IMR-90 (cell line): ENCODE measurements at regions not wholly inside any gene's neighbourhood (a gene's known extent, or its start where the extent isn't known, plus 50 kb on each side); places are given as distances from the start of the nearest gene placed in this dataset.

Experiments
- ATAC-seq: fragments of 200-7000 bp; cut with Tn5 transposase; 2 replicates; pipeline ENCODE4 v1.9.1; 2020; ENCODE audit warnings: low read depth, mild to moderate bottlenecking, moderate library complexity
- BruUV-seq: library from RNA; stranded (reverse); fragments of 400-500 nt; replicated peaks from 2 replicates; lab custom pipeline; 2021; lab: Mats Ljungman, UMichigan
- CTCF ChIA-PET: fragments of 300-600 bp; formaldehyde crosslinking; extraction: SDS; loops from one replicate; lab custom pipeline; 2021; ENCODE audit warnings: antibody characterized with exemption; lab: Yijun Ruan, JAX
- POLR2A ChIA-PET: fragments of 300-600 bp; sonication (Branson Sonifier 250); formaldehyde crosslinking; loops from one replicate; lab custom pipeline; 2022; ENCODE audit warnings: antibody characterized with exemption; ENCODE audit not compliant: unreplicated experiment; lab: Charles Lee
- DNase-seq: peaks from one replicate; pipeline ENCODE4 v3.0.0; 2013
- H2AFZ ChIP-seq: replicated peaks from 2 replicates; pipeline ENCODE3; 2013; ENCODE audit warnings: low read length, mild to moderate bottlenecking; ENCODE audit not compliant: poor library complexity
- H2AK5ac ChIP-seq: 2 replicates; pipeline ENCODE4 v1.6.1; 2013; ENCODE audit warnings: low read depth, low read length, inconsistent platforms
- H2AK9ac ChIP-seq: replicated peaks from 2 replicates; pipeline ENCODE3; 2013; ENCODE audit warnings: mild to moderate bottlenecking, low read depth, low read length, moderate library complexity; ENCODE audit not compliant: poor library complexity
- H2BK120ac ChIP-seq: 2 replicates; pipeline ENCODE4 v1.6.1; 2013; ENCODE audit warnings: low read depth, low read length, inconsistent platforms
- H2BK15ac ChIP-seq: 3 replicates; pipeline ENCODE4 v1.6.1; 2013; ENCODE audit warnings: low read depth, low read length, inconsistent platforms
- H2BK20ac ChIP-seq: 2 replicates; pipeline ENCODE4 v1.6.1; 2013; ENCODE audit warnings: low read depth, mild to moderate bottlenecking, inconsistent platforms, low read length, moderate library complexity
- H2BK5ac ChIP-seq: 2 replicates; pipeline ENCODE4 v1.6.1; 2013; ENCODE audit warnings: mild to moderate bottlenecking, low read depth, low read length, inconsistent platforms; ENCODE audit not compliant: poor library complexity, severe bottlenecking
- H3K14ac ChIP-seq: replicated peaks from 2 replicates; pipeline ENCODE4 v1.6.1; 2013; ENCODE audit warnings: low read depth, low read length, inconsistent platforms
- H3K18ac ChIP-seq: 2 replicates; pipeline ENCODE4 v1.6.1; 2013; ENCODE audit warnings: low read depth, low read length, control low read depth
- H3K23ac ChIP-seq: 2 replicates; pipeline ENCODE4 v1.6.1; 2013; ENCODE audit warnings: low read depth, low read length, inconsistent platforms
- H3K27ac ChIP-seq: 2 replicates; pipeline ENCODE4 v1.5.1; 2013; ENCODE audit warnings: mild to moderate bottlenecking, control low read depth, low read length; ENCODE audit not compliant: insufficient read depth
- H3K27me3 ChIP-seq: 2 replicates; pipeline ENCODE4 v1.6.1; 2013; ENCODE audit warnings: low read length; ENCODE audit not compliant: control insufficient read depth, insufficient read depth
- H3K36me3 ChIP-seq: 2 replicates; pipeline ENCODE4 v1.6.1; 2013; ENCODE audit warnings: low read length, mixed read lengths; ENCODE audit not compliant: control insufficient read depth, insufficient read depth
- H3K4ac ChIP-seq: 2 replicates; pipeline ENCODE4 v1.6.1; 2013; ENCODE audit warnings: low read depth, low read length, inconsistent platforms
- H3K4me1 ChIP-seq: 2 replicates; pipeline ENCODE4 v1.6.1; 2013; ENCODE audit warnings: low read length, mixed read lengths; ENCODE audit not compliant: control insufficient read depth, insufficient read depth
- H3K4me2 ChIP-seq: 2 replicates; pipeline ENCODE4 v1.6.1; 2013; ENCODE audit warnings: low read depth, mild to moderate bottlenecking, control low read depth, low read length, moderate library complexity
- H3K4me3 ChIP-seq: 2 replicates; pipeline ENCODE4 v1.5.1; 2013; ENCODE audit warnings: low read depth, mild to moderate bottlenecking, control low read depth, low read length, moderate library complexity; ENCODE audit not compliant: insufficient read depth
- H3K56ac ChIP-seq: 2 replicates; pipeline ENCODE4 v1.6.1; 2013; ENCODE audit warnings: low read length, inconsistent platforms; ENCODE audit not compliant: insufficient read depth; ENCODE audit errors: extremely low read depth
- H3K79me1 ChIP-seq, 2 experiments: 2 replicates each; pipeline ENCODE4 v1.6.1; 2013; ENCODE audit warnings: low read length in 2 of 2, inconsistent platforms in 1 of 2, low read depth in 1 of 2
- H3K9ac ChIP-seq: 2 replicates; pipeline ENCODE4 v1.6.1; 2013; ENCODE audit warnings: low read depth, low read length, control low read depth
- H3K9me1 ChIP-seq: 2 replicates; pipeline ENCODE4 v1.6.1; 2013; ENCODE audit warnings: low read length, inconsistent platforms; ENCODE audit not compliant: insufficient read depth
- H3K9me3 ChIP-seq: 2 replicates; pipeline ENCODE4 v1.6.1; 2013; ENCODE audit warnings: low read length; ENCODE audit not compliant: control insufficient read depth, insufficient read depth
- H4K20me1 ChIP-seq: 2 replicates; pipeline ENCODE4 v1.6.1; 2013; ENCODE audit warnings: low read length, inconsistent platforms; ENCODE audit not compliant: insufficient read depth
- H4K5ac ChIP-seq: 2 replicates; pipeline ENCODE4 v1.6.1; 2013; ENCODE audit warnings: mild to moderate bottlenecking, low read depth, low read length, control low read depth
- H4K8ac ChIP-seq, 2 experiments: 2 replicates each; pipeline ENCODE4 v1.6.1; 2013; ENCODE audit warnings: low read depth in 2 of 2, low read length in 2 of 2, control low read depth in 1 of 2, inconsistent platforms in 1 of 2
- H4K91ac ChIP-seq: 2 replicates; pipeline ENCODE4 v1.6.1; 2013; ENCODE audit warnings: low read depth, low read length, inconsistent platforms; ENCODE audit not compliant: insufficient read depth
- BHLHE40 ChIP-seq: fragments of 150-350 bp; IDR thresholded peaks from 2 replicates; pipeline ENCODE4 v1.6.1; 2016; ENCODE audit warnings: mild to moderate bottlenecking, low read depth, low read length
- CEBPB ChIP-seq: IDR thresholded peaks from 2 replicates; pipeline ENCODE4 v1.6.1; 2012; ENCODE audit warnings: low read depth, low read length, improper control_type of control experiment
- CHD1 ChIP-seq: IDR thresholded peaks from 2 replicates; pipeline ENCODE4 v1.6.1; 2012; ENCODE audit warnings: low read depth, low read length, improper control_type of control experiment
- CTCF ChIP-seq: conservative IDR thresholded peaks from 2 replicates; pipeline ENCODE4 v1.5.1; 2012; ENCODE audit warnings: mild to moderate bottlenecking, low read depth, low read length, improper control_type of control experiment
- ELK1 ChIP-seq: fragments of 150-350 bp; IDR thresholded peaks from 2 replicates; pipeline ENCODE4 v1.6.1; 2016; ENCODE audit warnings: low read depth, mild to moderate bottlenecking, low read length, moderate library complexity, borderline replicate concordance
- FOS ChIP-seq: fragments of 150-350 bp; IDR thresholded peaks from 2 replicates; pipeline ENCODE4 v1.6.1; 2016; ENCODE audit warnings: low read depth, low read length
- MAFK ChIP-seq: IDR thresholded peaks from 2 replicates; pipeline ENCODE4 v1.6.1; 2012; ENCODE audit warnings: low read depth, low read length, improper control_type of control experiment
- MAZ ChIP-seq: IDR thresholded peaks from 2 replicates; pipeline ENCODE4 v1.6.1; 2012; ENCODE audit warnings: low read depth, mild to moderate bottlenecking, low read length, improper control_type of control experiment, moderate library complexity, borderline replicate concordance
- MXI1 ChIP-seq: IDR thresholded peaks from 2 replicates; pipeline ENCODE4 v1.6.1; 2012; ENCODE audit warnings: low read depth, mild to moderate bottlenecking, low read length, moderate library complexity, borderline replicate concordance
- NFE2L2 ChIP-seq: fragments of 150-350 bp; IDR thresholded peaks from 2 replicates; pipeline ENCODE4 v1.6.1; 2016; ENCODE audit warnings: low read depth, mild to moderate bottlenecking, low read length
- POLR2A ChIP-seq: IDR thresholded peaks from 2 replicates; pipeline ENCODE4 v1.6.1; 2012; ENCODE audit warnings: mild to moderate bottlenecking, low read depth, low read length
- RAD21 ChIP-seq: IDR thresholded peaks from 2 replicates; pipeline ENCODE4 v1.6.1; 2012; ENCODE audit warnings: low read length, improper control_type of control experiment
- RCOR1 ChIP-seq: IDR thresholded peaks from 2 replicates; pipeline ENCODE4 v1.6.1; 2012; ENCODE audit warnings: mild to moderate bottlenecking, low read length, improper control_type of control experiment; ENCODE audit not compliant: insufficient replicate concordance
- RFX5 ChIP-seq: IDR thresholded peaks from 2 replicates; pipeline ENCODE4 v1.8.0; 2012; ENCODE audit warnings: low read depth, mild to moderate bottlenecking, low read length, moderate library complexity
- SMC3 ChIP-seq: fragments of 150-350 bp; IDR thresholded peaks from 2 replicates; pipeline ENCODE4 v1.6.1; 2016; ENCODE audit warnings: low read depth, mild to moderate bottlenecking, antibody characterized with exemption, low read length, moderate library complexity
- USF2 ChIP-seq: fragments of 150-350 bp; IDR thresholded peaks from 2 replicates; pipeline ENCODE4 v1.6.1; 2017; ENCODE audit warnings: mild to moderate bottlenecking, antibody characterized with exemption, low read length, low read depth
- WGBS, 2 experiments: methylation state at CpG; one replicate each; pipeline versions ENCODE4 v1.1.5 to v1.1.7; 2013; ENCODE audit warnings: missing lambda C conversion rate in 2 of 2; ENCODE audit not compliant: insufficient read length in 1 of 2; ENCODE audit errors: extremely low coverage in 2 of 2; 5-methylcytosine and 5-hydroxymethylcytosine counted together
- dilution Hi-C: fragments of 300-500 bp; cut with HindIII; formaldehyde crosslinking; loops from one replicate; pipeline ENCODE4 v1.14.3; 2018; ENCODE audit warnings: low sequenced_read_pairs; ENCODE audit not compliant: unreplicated experiment
- in situ Hi-C: fragments of 300-500 bp; cut with MboI; formaldehyde crosslinking; loops from 3 replicates; pipeline ENCODE4 v1.14.3; 2019; ENCODE audit warnings: low sequenced_read_pairs, inconsistent platforms, mixed read lengths
- intact Hi-C: fragments of 100-400 bp; cut with micrococcal nuclease; formaldehyde crosslinking; loops from 2 replicates; pipeline ENCODE4 v1.10.0; 2022

- Histone ChIP-seq H3K14ac (no peak overlapping the region), H2AFZ (no peak overlapping the region), H3K79me1 (no peaks in the 10 kb centered on the region), H2BK20ac (no peak overlapping the region), H3K9me1 (no peaks in the 10 kb centered on the region), H3K18ac (no peak overlapping the region), H3K4me1 (no peaks in the 10 kb centered on the region), H4K20me1 (no peaks in the 10 kb centered on the region), H3K23ac (no peak overlapping the region), H3K9me3 (peaks cover 8% of the 10 kb centered on the region), H2BK15ac (no peak overlapping the region), H3K56ac (no peak overlapping the region), H4K5ac (no peak overlapping the region), H3K9ac (no peak overlapping the region), H2BK5ac (no peak overlapping the region), H2BK120ac (no peak overlapping the region), H3K4ac (no peak overlapping the region), H3K27ac (no peak overlapping the region), H3K27me3 (no peaks in the 10 kb centered on the region), H2AK5ac (no peak overlapping the region), H2AK9ac (no peak overlapping the region), H3K36me3 (no peaks in the 10 kb centered on the region), H3K4me3 (no peak overlapping the region), H3K4me2 (no peak overlapping the region), H4K91ac (no peak overlapping the region), H4K8ac (no peak overlapping the region)
- in situ Hi-C loops (no loop called here), dilution Hi-C loops (no loop called here), intact Hi-C loops (no loop called here)
- no peak for ATAC-seq
- ChIA-PET POLR2A (no interaction called here), CTCF (no interaction called here)
- TF ChIP-seq RCOR1 (no peak), RFX5 (no peak), SMC3 (no peak), RAD21 (no peak), FOS (no peak), CEBPB (no peak), MAZ (no peak), POLR2A (no peak), MXI1 (no peak), CTCF (no peak), USF2 (no peak), BHLHE40 (no peak), NFE2L2 (no peak), MAFK (no peak), CHD1 (no peak), ELK1 (no peak)
- no peak for DNase-seq
- WGBS, 2 experiments, result no CpG with 5 or more reads among the region's 1 CpG
- no TSS peak for BruUV-seq
Measured at GRCh38 chr3:164452707-164453106, 625.6 kb downstream of the SI start.
